Chondrocyte (in vitro differentiated cells): ENCODE measurements at regions not wholly inside any gene's neighbourhood (a gene's known extent, or its start where the extent isn't known, plus 50 kb on each side); places are given as distances from the start of the nearest gene placed in this dataset.
A peak's percentile ranks its signal among the peaks of the same experiment; 100 is the strongest.
"Not testable (repeated sequence)": the region's sequence is repeated elsewhere in the genome, so short reads cannot be mapped to it uniquely, and the experiment has no call there.

ENCODE experiments used
- DNase-seq: peaks from one replicate; pipeline ENCODE4 v3.0.0; 2021; ENCODE audit warnings: mixed read lengths, low spot score
- H3K27ac Mint-ChIP-seq: one replicate; pipeline ENCODE4 v1.8.0; 2021; ENCODE audit warnings: mild to moderate bottlenecking, moderate library complexity, mixed read lengths; ENCODE audit not compliant: unreplicated experiment
- H3K27me3 Mint-ChIP-seq: 2 replicates; pipeline ENCODE4 v1.8.0; 2021; ENCODE audit warnings: low read depth, mixed read lengths
- H3K36me3 Mint-ChIP-seq: 2 replicates; pipeline ENCODE4 v1.8.0; 2021; ENCODE audit warnings: low read depth, mixed read lengths
- H3K4me1 Mint-ChIP-seq: 2 replicates; pipeline ENCODE4 v1.8.0; 2021; ENCODE audit warnings: low read depth, mild to moderate bottlenecking, mixed read lengths
- H3K4me3 Mint-ChIP-seq: one replicate; pipeline ENCODE4 v1.8.0; 2021; ENCODE audit warnings: mild to moderate bottlenecking, moderate library complexity, mixed read lengths; ENCODE audit not compliant: unreplicated experiment
- H3K9me3 Mint-ChIP-seq: 2 replicates; pipeline ENCODE4 v1.8.0; 2021; ENCODE audit warnings: low read depth, mixed read lengths

DNA sequence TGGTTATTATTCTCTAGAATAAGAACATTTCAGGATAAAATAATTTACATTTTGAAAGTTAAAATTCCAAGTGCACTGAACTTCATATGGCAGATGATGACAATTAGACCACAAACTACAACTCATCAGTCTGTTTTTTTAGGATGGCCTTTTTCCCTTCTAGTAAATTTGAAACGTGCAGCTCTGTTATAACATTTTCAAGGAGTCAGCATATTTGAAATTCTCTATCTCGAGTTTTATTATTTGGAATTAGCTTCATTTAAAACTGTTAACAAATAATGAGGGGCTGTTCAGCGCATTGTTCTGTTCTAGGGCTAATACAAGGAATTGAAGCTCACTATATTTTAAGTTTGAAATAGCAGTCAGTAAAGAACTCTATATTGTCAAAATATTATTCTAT, 176.9 kb downstream of the ZNF37A start:
- not testable (repeated sequence) for DNase-seq, H3K4me3 Mint-ChIP-seq, H3K36me3 Mint-ChIP-seq, H3K27me3 Mint-ChIP-seq, H3K4me1 Mint-ChIP-seq, H3K27ac Mint-ChIP-seq
- H3K9me3 Mint-ChIP-seq: peaks cover 31% of the 10 kb centered on the region

DNA sequence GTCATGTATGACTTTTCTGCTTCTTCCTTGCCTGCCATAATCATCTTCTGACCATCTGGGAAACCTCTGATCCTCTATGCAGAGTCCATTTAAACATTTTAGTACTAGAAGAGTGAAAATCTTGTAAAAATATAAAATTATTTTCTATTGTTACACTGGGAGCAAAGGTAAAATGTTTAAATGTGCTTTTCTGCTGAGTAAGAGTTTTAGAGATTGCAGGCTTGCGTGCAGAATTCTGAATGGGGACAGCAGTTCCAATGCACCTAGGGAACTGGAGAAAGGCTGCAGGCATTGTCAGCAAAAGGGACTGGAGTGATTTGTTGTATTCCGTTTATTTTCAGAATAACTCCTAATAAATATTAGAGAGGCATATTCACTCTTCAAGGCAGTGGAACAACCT, 180.7 kb downstream of the ZNF37A start:
- H3K27me3 Mint-ChIP-seq, H3K36me3 Mint-ChIP-seq, H3K4me3 Mint-ChIP-seq, H3K4me1 Mint-ChIP-seq, DNase-seq, H3K27ac Mint-ChIP-seq: not testable (repeated sequence)
- peaks cover 17% of the 10 kb centered on the region for H3K9me3 Mint-ChIP-seq

DNA sequence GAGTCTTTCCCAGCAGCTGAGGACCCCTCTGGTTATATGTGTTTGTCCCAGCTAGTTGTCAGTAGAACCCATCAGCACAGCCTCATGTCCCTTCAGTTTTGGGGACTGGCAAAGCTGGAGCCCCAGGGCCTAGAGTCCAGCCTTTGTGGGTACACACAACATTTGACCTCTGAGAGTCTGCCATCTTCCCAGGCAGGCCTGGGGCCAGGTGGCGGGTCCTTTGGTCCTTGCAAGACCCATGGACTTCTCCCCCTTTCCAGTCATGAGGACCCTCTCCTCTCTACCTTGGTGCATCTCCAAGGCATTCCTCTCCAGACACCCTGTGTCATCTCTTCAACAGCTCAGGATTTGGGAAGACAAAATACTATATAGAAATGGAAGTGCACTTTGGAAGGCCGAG, 198.4 kb downstream of the ZNF37A start:
- H3K4me3 Mint-ChIP-seq, H3K36me3 Mint-ChIP-seq, H3K4me1 Mint-ChIP-seq, H3K27ac Mint-ChIP-seq, H3K27me3 Mint-ChIP-seq, DNase-seq: not testable (repeated sequence)
- H3K9me3 Mint-ChIP-seq: peaks cover 23% of the 10 kb centered on the region

DNA sequence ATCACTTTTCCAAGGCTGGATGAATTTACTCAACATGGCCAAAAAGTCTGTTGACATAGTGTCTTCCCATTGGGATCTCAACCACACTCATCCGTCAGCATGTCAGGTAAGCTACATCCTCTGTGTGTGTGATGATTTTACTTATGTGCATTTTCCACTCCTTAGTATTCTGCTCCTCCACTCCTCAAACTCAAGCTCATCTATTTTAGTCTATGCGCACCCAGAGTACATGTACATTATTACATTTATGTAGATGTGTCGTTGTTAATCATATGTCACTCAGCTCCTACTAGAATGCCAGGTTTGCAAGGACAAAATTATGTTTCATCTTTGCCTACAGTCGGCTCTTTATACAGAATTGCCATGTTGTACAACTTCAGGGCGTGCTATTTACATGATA, 216.0 kb downstream of the ZNF37A start:
- not testable (repeated sequence) for H3K4me1 Mint-ChIP-seq, H3K27ac Mint-ChIP-seq, H3K27me3 Mint-ChIP-seq, DNase-seq, H3K4me3 Mint-ChIP-seq, H3K36me3 Mint-ChIP-seq
- H3K9me3 Mint-ChIP-seq: peaks cover 21% of the 10 kb centered on the region

DNA sequence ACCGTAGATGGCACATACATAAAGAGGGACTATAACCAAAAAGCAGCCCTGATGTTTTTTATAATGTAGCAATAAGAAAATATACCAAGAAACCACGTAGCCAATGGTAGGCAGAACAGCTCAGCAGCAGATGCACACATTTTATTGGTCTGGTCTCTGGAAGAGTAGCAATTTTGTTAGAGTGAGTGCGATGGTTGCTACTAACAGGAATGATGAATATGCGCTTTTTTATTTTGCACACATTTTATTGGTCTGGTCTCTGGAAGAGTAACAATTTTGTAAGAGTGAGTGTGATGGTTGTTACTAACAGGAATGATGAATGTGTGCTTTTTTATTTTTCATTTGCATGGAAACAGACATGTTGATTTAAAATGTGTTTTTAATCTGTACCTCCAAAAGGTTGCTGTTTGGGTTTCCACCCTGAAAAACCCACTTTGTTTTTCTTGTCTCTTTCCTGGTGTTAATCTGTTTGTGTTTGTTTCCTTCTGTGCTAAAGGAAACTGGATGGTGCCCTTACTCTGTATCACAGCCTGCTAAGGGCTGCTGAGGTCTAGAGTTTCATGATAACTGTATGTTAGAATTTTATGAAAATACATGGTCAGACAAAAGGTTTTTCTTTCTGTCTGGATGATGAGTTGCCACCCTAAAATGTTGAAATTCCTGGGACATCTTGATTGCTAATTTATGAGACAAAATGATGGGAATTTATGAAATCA, 221.1 kb downstream of the ZNF37A start:
- H3K9me3 Mint-ChIP-seq: peaks cover 27% of the 10 kb centered on the region
- not testable (repeated sequence) for DNase-seq, H3K27ac Mint-ChIP-seq

DNA sequence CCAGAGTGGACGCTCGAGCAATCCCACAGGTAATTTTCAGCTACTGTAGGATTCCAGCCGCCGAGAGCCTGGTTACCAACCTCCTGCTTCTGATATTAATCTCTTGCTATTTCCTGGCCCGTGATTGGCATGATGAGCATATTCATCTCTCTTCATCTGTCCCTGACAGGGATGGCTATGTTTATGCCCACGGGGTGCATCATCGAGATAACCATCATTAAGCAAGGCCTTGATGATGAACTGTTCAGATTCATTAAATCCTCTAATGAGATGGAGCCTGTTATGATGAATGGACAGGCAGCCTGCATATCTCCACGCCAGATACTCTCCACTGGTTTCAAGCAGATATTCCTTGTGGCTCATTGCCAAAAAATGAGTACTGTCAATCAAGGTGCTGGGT, 227.3 kb downstream of the ZNF37A start:
- H3K27me3 Mint-ChIP-seq, H3K4me3 Mint-ChIP-seq, H3K4me1 Mint-ChIP-seq, H3K36me3 Mint-ChIP-seq, DNase-seq, H3K27ac Mint-ChIP-seq: not testable (repeated sequence)
- peaks cover 28% of the 10 kb centered on the region for H3K9me3 Mint-ChIP-seq

More for the DNA sequence above, 221.1 kb downstream of the ZNF37A start:
- H3K4me1 Mint-ChIP-seq, H3K4me3 Mint-ChIP-seq, H3K27me3 Mint-ChIP-seq, H3K36me3 Mint-ChIP-seq: not testable (repeated sequence)

DNA sequence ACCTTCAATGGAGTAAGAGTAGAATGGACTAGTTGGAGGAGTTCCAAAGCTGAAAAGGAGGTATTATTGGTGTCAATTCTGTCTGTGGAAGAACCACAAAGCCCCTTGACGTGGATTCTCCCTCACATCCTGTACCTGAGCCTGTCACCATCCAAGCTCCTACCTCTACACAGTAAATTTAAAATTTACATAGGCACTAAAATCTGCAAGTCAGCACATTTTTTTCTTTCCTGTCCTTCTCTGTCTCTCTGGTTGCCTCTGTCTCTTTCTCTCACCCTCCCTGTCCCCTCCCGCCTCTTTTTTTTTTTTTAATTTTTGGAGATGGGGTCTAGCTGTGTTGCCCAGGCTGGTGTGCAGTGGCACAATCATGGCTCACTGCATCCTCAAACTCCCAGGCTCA, 236.2 kb downstream of the ZNF37A start:
- H3K9me3 Mint-ChIP-seq: peaks cover 17% of the 10 kb centered on the region
- not testable (repeated sequence) for DNase-seq, H3K4me3 Mint-ChIP-seq, H3K4me1 Mint-ChIP-seq, H3K36me3 Mint-ChIP-seq, H3K27me3 Mint-ChIP-seq, H3K27ac Mint-ChIP-seq

DNA sequence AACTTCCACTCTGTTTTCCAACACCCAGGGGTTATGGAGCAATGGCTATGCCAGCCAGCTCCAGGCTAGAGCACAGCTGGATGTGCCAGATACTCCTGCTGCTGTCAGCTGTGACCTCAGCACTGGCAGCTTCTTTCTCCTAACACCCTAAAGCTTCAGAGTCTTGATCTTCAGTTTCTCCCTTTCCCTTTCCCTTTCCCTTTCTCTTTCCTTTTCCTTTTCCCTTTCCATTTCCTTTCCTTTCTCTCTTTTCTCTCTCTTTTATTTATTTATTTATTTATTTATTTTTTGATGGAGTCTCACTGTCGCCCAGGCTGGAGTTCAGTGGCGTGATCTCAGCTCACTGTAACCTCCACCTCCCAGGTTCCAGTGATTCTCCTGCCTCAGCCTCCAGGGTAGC, 237.0 kb downstream of the ZNF37A start:
- not testable (repeated sequence) for H3K27ac Mint-ChIP-seq, H3K4me3 Mint-ChIP-seq, H3K27me3 Mint-ChIP-seq, DNase-seq, H3K4me1 Mint-ChIP-seq, H3K36me3 Mint-ChIP-seq
- peaks cover 22% of the 10 kb centered on the region for H3K9me3 Mint-ChIP-seq

DNA sequence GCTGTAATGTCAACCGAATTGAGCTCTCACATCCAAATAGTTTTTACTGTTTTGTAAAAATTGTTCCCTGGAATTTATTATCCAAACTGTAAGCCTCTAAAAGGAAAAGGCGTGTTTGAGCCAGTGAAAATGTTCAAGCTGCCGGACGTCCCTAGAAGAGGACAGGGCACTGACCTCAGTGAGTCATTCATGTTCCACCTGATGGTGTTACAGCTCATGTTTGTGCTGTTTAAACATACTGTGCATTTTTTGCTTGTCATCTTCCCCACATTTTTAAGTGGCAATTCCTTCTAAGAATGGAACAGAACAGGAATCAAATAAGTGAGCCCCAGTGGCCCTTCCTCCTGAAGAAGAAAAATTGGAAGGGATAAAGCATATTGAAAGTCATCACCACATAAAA, 239.6 kb downstream of the ZNF37A start:
- not testable (repeated sequence) for H3K9me3 Mint-ChIP-seq, H3K4me3 Mint-ChIP-seq, H3K4me1 Mint-ChIP-seq, DNase-seq, H3K27ac Mint-ChIP-seq, H3K27me3 Mint-ChIP-seq, H3K36me3 Mint-ChIP-seq

DNA sequence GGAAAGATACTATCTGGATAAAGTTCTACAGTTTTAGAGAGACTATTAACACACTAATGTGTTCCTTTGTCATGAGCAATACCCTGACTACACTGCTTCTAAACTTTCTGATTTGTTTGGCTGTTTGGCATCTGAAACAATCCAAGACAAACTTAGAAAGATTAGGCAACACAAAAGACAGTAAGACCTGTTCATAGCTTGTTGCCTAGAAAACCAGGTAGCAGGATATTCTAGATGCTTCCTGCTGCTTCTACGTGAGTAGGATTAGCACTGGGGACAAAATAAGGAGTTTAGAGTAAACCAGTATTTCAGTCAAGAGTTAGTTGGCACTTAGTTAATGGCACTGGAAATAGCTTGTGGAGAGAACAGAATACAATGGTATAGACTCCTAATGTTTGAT, 256.5 kb downstream of the ZNF37A start:
- H3K36me3 Mint-ChIP-seq, H3K4me3 Mint-ChIP-seq, H3K4me1 Mint-ChIP-seq, H3K27ac Mint-ChIP-seq, DNase-seq, H3K27me3 Mint-ChIP-seq: not testable (repeated sequence)
- H3K9me3 Mint-ChIP-seq: peaks cover 26% of the 10 kb centered on the region

DNA sequence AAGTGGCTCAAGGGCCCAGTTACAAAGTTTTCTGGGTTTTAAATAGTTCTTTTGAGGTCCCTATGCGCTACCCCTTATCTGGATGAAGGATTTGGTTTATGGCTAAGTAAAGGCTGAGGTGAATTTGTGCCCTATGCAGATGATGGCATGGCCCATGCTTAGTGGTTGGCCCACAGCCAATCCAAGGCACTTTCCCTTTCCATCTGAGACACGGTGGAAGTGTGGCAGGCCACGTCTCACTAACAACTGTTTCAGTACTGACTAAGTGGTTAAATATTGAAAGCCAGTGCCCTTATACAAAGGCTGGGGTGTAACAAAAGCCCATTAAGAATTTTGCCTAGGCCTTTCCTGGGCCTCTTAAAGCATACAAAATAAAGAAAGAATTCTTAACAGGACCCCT, 260.3 kb downstream of the ZNF37A start:
- H3K4me3 Mint-ChIP-seq, H3K27ac Mint-ChIP-seq, H3K9me3 Mint-ChIP-seq, DNase-seq, H3K36me3 Mint-ChIP-seq, H3K27me3 Mint-ChIP-seq, H3K4me1 Mint-ChIP-seq: not testable (repeated sequence)

DNA sequence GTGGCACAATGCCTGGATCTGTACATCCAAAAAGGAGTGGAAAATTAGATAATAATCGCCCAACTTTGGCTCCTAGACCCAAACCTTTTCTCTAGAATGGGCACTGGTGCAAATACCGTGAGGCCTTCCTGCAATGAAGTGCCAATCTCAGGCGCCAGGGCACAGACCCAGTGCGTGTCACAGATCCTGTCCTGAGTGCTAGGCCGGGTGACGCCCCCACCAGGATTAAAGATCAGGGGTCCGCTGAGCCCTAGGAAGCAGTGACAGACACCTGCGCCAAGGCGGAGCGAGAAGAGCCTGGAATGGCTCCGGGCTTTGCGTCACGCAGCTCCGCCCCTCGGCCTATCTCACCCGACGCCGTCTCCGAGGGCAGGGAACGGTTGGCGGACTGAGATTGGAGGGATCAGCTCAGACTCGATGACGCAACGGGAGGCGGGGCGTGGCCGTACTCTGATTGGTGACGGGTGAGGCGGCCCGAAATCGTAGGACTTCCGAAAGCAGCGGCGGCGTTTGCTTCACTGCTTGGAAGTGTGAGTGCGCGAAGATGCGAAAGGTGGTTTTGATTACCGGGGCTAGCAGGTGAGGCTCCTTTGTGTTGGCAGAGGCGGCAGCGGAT, 261.9 kb downstream of the ZNF37A start:
- peak overlapping the region; percentile 87 for H3K27ac Mint-ChIP-seq
- not testable (repeated sequence) for H3K4me1 Mint-ChIP-seq, H3K9me3 Mint-ChIP-seq, H3K27me3 Mint-ChIP-seq, H3K36me3 Mint-ChIP-seq, DNase-seq
- H3K4me3 Mint-ChIP-seq: peak overlapping the region; percentile 77

DNA sequence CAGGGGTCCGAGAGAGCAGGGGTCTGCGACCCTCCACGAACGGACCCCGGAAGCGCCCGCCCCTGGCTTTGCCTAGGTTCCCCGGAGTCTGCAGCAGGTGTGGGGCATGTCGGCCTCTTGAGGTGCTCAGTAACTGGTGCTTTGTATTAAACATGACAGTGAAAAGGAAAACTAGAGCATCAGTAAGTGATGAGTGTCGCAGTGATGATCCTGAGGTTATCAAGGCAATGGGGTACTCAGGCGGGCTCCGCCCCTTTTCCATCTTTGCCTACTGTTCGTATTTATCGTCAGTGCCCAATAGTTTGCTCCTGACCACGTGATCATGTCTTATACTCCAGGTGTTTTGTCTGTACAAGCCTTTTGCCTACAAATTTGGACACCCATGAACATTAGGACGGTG, 262.4 kb downstream of the ZNF37A start:
- Mint-ChIP-seq H3K27ac (peak overlapping the region; percentile 87), H3K4me3 (peak overlapping the region; percentile 77)
- not testable (repeated sequence) for H3K4me1 Mint-ChIP-seq, DNase-seq, H3K27me3 Mint-ChIP-seq, H3K36me3 Mint-ChIP-seq, H3K9me3 Mint-ChIP-seq
